ENCODE measurements at regions not wholly inside any gene's neighbourhood (a gene's known extent, or its start where the extent isn't known, plus 50 kb on each side); places are given as distances from the start of the nearest gene placed in this dataset.

DNA sequence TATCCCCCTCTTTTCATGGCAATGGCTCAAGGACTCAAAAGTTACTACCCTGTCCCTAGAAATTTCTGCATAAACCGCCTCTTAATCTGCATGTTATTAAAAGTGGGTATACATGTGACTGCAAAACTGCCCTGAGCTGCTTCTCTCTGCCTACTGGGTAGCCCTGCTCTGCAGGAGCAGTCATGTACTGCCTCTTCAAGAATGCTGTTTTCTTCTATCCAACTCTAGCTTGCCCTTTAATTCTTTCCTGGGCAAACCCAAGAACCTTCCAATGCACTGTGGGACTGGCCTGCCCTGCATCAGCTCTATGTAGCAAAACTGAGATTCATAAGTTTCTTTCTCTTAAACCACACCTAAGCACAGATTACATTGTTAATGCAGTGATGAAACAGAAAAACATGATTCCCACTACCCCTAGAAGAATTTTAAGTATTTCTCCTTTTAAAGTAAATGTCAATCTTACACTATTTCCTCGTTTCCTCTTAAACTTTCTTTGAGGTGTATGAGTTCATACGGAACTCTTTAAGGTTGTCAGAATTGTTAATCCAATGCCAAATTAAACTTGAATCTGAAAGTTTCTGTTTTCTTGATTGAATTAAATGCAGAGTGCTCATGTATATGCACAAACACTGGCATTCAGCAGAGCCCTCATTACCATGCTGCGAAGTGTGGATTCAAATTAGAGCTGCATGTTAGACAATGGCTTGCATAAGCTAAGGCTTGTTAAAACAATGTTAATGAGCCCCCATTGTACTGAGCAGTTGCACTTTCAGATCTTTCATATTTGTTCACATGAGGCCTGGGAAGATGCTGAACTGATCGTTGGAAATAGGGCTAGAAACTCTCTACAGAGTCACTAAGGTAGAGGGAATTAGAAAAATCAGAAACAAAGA is 669.9 kb upstream of the PCDH20 start:
- Histone ChIP-seq H3K4ac (ENCODE audit: low read depth, low read length) (no peak overlapping the region), H4K8ac (ENCODE audit: low read depth, low read length) (no peak overlapping the region), H2AK5ac (ENCODE audit: low read length) (no peak overlapping the region), H4K12ac (ENCODE audit: low read depth, low read length) (no peak overlapping the region), H2BK5ac (ENCODE audit: low read depth, low read length, poor library complexity) (no peak overlapping the region), H3K27ac (ENCODE audit: low read depth, low read length) (no peak overlapping the region), H2AFZ (ENCODE audit: insufficient read depth, low read length, poor library complexity) (no peak overlapping the region), H3K4me3 (ENCODE audit: low read depth, low read length) (no peak overlapping the region), H3K9ac (ENCODE audit: low read length) (no peak overlapping the region), H2BK12ac (ENCODE audit: low read length) (no peak overlapping the region), H3K36me3 (ENCODE audit: control insufficient read depth in 1 of 2, insufficient read depth in 2 of 2, low read length in 2 of 2) (no peaks in the 10 kb centered on the region), H3K9me3 (ENCODE audit: insufficient read depth, low read depth, low read length) (no peaks in the 10 kb centered on the region), H2BK120ac (ENCODE audit: insufficient read depth, low read length, poor library complexity) (no peak overlapping the region), H3K4me1 (ENCODE audit: control insufficient read depth in 1 of 2, insufficient read depth in 2 of 2, low read length in 2 of 2) (no peaks in the 10 kb centered on the region), H3K79me1 (ENCODE audit: low read length) (no peaks in the 10 kb centered on the region), H3K18ac (ENCODE audit: low read length) (no peak overlapping the region), H3K14ac (ENCODE audit: low read length) (no peak overlapping the region), H3K79me2 (ENCODE audit: control insufficient read depth, insufficient read depth, low read length, poor library complexity) (no peaks in the 10 kb centered on the region), H3K4me2 (ENCODE audit: low read length) (no peak overlapping the region), H3K23ac (ENCODE audit: low read length) (no peak overlapping the region), H4K91ac (ENCODE audit: low read depth, low read length) (no peak overlapping the region), H3K27me3 (ENCODE audit: insufficient read depth, low read length) (no peaks in the 10 kb centered on the region)
- 100% methylated on average over 1 of the region's 5 CpGs for WGBS (ENCODE audit: extremely low coverage, insufficient coverage, insufficient read length)
- DNase-seq = no peak

GRCh38 chr13:62084728-62085127 is 669.1 kb upstream of the PCDH20 start:
- no peak overlapping the region for H3K4me2 ChIP-seq (ENCODE audit: low read length)
- H2AK5ac ChIP-seq (ENCODE audit: low read length) = no peak overlapping the region
- H3K4me1 ChIP-seq (ENCODE audit: control insufficient read depth in 1 of 2, insufficient read depth in 2 of 2, low read length in 2 of 2) = no peaks in the 10 kb centered on the region
- no peak overlapping the region for H2AFZ ChIP-seq (ENCODE audit: insufficient read depth, low read length, poor library complexity)
- H2BK120ac ChIP-seq (ENCODE audit: insufficient read depth, low read length, poor library complexity) = no peak overlapping the region
- DNase-seq = no peak
- no peak overlapping the region for H4K12ac ChIP-seq (ENCODE audit: low read depth, low read length)
- H2BK5ac ChIP-seq (ENCODE audit: low read depth, low read length, poor library complexity) = no peak overlapping the region
- H3K79me1 ChIP-seq (ENCODE audit: low read length) = no peaks in the 10 kb centered on the region
- H3K23ac ChIP-seq (ENCODE audit: low read length) = no peak overlapping the region
- no peak overlapping the region for H2BK12ac ChIP-seq (ENCODE audit: low read length)
- no peak overlapping the region for H3K18ac ChIP-seq (ENCODE audit: low read length)
- H3K9ac ChIP-seq (ENCODE audit: low read length) = no peak overlapping the region
- no peaks in the 10 kb centered on the region for H3K9me3 ChIP-seq (ENCODE audit: insufficient read depth, low read depth, low read length)
- H4K91ac ChIP-seq (ENCODE audit: low read depth, low read length) = no peak overlapping the region
- H3K36me3 ChIP-seq (ENCODE audit: control insufficient read depth in 1 of 2, insufficient read depth in 2 of 2, low read length in 2 of 2) = no peaks in the 10 kb centered on the region
- H3K14ac ChIP-seq (ENCODE audit: low read length) = no peak overlapping the region
- H4K8ac ChIP-seq (ENCODE audit: low read depth, low read length) = no peak overlapping the region
- H3K27me3 ChIP-seq (ENCODE audit: insufficient read depth, low read length) = no peaks in the 10 kb centered on the region
- H3K4me3 ChIP-seq (ENCODE audit: low read depth, low read length) = no peak overlapping the region
- H3K27ac ChIP-seq (ENCODE audit: low read depth, low read length) = no peak overlapping the region
- no peaks in the 10 kb centered on the region for H3K79me2 ChIP-seq (ENCODE audit: control insufficient read depth, insufficient read depth, low read length, poor library complexity)
- no peak overlapping the region for H3K4ac ChIP-seq (ENCODE audit: low read depth, low read length)

DNA sequence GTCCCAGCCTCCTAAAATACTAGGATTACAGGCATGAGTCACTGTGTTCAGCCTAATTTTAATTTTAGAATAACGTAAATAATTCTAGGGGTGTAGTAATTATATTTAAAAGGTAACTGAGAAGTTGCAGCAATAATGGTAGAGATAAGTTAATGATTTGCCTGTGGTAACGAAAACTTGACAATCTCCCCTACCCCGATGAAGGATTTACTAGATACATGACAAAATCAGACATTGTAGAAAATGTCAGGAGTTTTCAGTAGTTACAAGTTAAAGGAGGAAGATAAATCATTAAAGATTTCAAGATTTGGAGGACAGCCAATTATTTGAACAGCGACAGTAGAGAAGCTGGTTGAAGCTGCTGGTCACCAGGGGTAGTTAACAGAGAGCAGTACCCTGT is 652.2 kb upstream of the PCDH20 start:
- H3K27me3 ChIP-seq (ENCODE audit: insufficient read depth, low read length) = no peaks in the 10 kb centered on the region
- no CpG with 5 or more reads among the region's 4 CpGs for WGBS (ENCODE audit: extremely low coverage, insufficient coverage, insufficient read length)
- no peak overlapping the region for H2BK120ac ChIP-seq (ENCODE audit: insufficient read depth, low read length, poor library complexity)
- no peaks in the 10 kb centered on the region for H3K79me1 ChIP-seq (ENCODE audit: low read length)
- H3K23ac ChIP-seq (ENCODE audit: low read length) = no peak overlapping the region
- H3K18ac ChIP-seq (ENCODE audit: low read length) = no peak overlapping the region
- no peaks in the 10 kb centered on the region for H3K79me2 ChIP-seq (ENCODE audit: control insufficient read depth, insufficient read depth, low read length, poor library complexity)
- no peaks in the 10 kb centered on the region for H3K9me3 ChIP-seq (ENCODE audit: insufficient read depth, low read depth, low read length)
- H3K27ac ChIP-seq (ENCODE audit: low read depth, low read length) = no peak overlapping the region
- no peaks in the 10 kb centered on the region for H3K36me3 ChIP-seq (ENCODE audit: control insufficient read depth in 1 of 2, insufficient read depth in 2 of 2, low read length in 2 of 2)
- H3K4me3 ChIP-seq (ENCODE audit: low read depth, low read length) = no peak overlapping the region
- H4K12ac ChIP-seq (ENCODE audit: low read depth, low read length) = no peak overlapping the region
- H2BK5ac ChIP-seq (ENCODE audit: low read depth, low read length, poor library complexity) = no peak overlapping the region
- no peak overlapping the region for H4K91ac ChIP-seq (ENCODE audit: low read depth, low read length)
- no peak overlapping the region for H3K4ac ChIP-seq (ENCODE audit: low read depth, low read length)
- H3K4me1 ChIP-seq (ENCODE audit: control insufficient read depth in 1 of 2, insufficient read depth in 2 of 2, low read length in 2 of 2) = no peaks in the 10 kb centered on the region
- H3K4me2 ChIP-seq (ENCODE audit: low read length) = no peak overlapping the region
- no peak overlapping the region for H2AK5ac ChIP-seq (ENCODE audit: low read length)
- H2BK12ac ChIP-seq (ENCODE audit: low read length) = no peak overlapping the region
- no peak overlapping the region for H3K9ac ChIP-seq (ENCODE audit: low read length)
- H3K14ac ChIP-seq (ENCODE audit: low read length) = no peak overlapping the region
- H4K8ac ChIP-seq (ENCODE audit: low read depth, low read length) = no peak overlapping the region
- no peak for DNase-seq
- H2AFZ ChIP-seq (ENCODE audit: insufficient read depth, low read length, poor library complexity) = no peak overlapping the region

DNA sequence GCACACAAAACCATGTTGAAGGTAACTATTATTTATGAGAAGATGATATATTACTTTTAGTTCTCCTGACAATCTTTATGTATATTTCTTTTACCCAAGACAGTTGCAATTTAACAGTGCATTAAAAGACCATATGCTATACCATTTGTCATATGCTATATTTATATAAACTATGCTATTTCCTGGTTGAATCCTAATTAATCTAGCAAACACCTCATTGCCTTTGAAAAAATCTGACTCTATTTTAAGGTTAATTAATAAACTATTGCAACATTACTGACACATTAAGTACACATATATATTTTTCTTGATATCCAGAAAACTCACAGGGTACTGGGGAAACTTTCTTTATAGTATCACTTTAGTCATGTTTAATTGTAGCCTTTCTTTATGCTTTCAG is 649.4 kb upstream of the PCDH20 start:
- Histone ChIP-seq H3K4me2 (ENCODE audit: low read length) (no peak overlapping the region), H3K79me2 (ENCODE audit: control insufficient read depth, insufficient read depth, low read length, poor library complexity) (no peaks in the 10 kb centered on the region), H2AFZ (ENCODE audit: insufficient read depth, low read length, poor library complexity) (no peak overlapping the region), H3K79me1 (ENCODE audit: low read length) (no peaks in the 10 kb centered on the region), H2AK5ac (ENCODE audit: low read length) (no peak overlapping the region), H3K4ac (ENCODE audit: low read depth, low read length) (no peak overlapping the region), H3K36me3 (ENCODE audit: control insufficient read depth in 1 of 2, insufficient read depth in 2 of 2, low read length in 2 of 2) (no peaks in the 10 kb centered on the region), H4K12ac (ENCODE audit: low read depth, low read length) (no peak overlapping the region), H3K9me3 (ENCODE audit: insufficient read depth, low read depth, low read length) (no peaks in the 10 kb centered on the region), H3K14ac (ENCODE audit: low read length) (no peak overlapping the region), H4K91ac (ENCODE audit: low read depth, low read length) (no peak overlapping the region), H4K8ac (ENCODE audit: low read depth, low read length) (no peak overlapping the region), H3K27ac (ENCODE audit: low read depth, low read length) (no peak overlapping the region), H2BK120ac (ENCODE audit: insufficient read depth, low read length, poor library complexity) (no peak overlapping the region), H3K27me3 (ENCODE audit: insufficient read depth, low read length) (no peaks in the 10 kb centered on the region), H3K4me3 (ENCODE audit: low read depth, low read length) (no peak overlapping the region), H3K18ac (ENCODE audit: low read length) (no peak overlapping the region), H3K9ac (ENCODE audit: low read length) (no peak overlapping the region), H2BK5ac (ENCODE audit: low read depth, low read length, poor library complexity) (no peak overlapping the region), H2BK12ac (ENCODE audit: low read length) (no peak overlapping the region), H3K23ac (ENCODE audit: low read length) (no peak overlapping the region), H3K4me1 (ENCODE audit: control insufficient read depth in 1 of 2, insufficient read depth in 2 of 2, low read length in 2 of 2) (no peaks in the 10 kb centered on the region)
- DNase-seq = no peak
